Cerebellar cortex (tissue), 1 donor: ENCODE measurements at regions not wholly inside any gene's neighbourhood (a gene's known extent, or its start where the extent isn't known, plus 50 kb on each side); places are given as distances from the start of the nearest gene placed in this dataset.

ENCODE experiments used
- DNase-seq: peaks from one replicate; pipeline ENCODE4 v3.0.0-alpha.2; 2015; ENCODE audit warnings: low spot score

DNA sequence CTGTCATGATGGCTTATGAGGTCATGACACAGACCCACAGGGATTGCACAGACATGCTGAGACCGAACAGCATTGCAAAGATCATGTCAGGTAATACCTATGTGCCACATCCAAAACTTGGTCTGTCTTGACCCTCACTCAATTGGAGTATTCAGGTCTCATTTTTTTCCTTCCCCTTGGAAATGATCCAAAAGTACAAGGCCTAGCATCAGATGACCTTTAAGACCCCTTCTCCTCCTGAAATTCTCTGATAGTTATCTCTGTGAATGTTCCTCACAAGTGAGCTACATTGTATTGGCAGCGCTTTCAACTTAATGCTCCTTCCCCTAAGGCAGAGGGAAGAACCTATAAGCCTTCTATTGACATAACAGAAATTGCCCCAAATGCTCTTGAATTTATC, 507.4 kb upstream of the JARID2 start:
- DNase-seq: no peak

DNA sequence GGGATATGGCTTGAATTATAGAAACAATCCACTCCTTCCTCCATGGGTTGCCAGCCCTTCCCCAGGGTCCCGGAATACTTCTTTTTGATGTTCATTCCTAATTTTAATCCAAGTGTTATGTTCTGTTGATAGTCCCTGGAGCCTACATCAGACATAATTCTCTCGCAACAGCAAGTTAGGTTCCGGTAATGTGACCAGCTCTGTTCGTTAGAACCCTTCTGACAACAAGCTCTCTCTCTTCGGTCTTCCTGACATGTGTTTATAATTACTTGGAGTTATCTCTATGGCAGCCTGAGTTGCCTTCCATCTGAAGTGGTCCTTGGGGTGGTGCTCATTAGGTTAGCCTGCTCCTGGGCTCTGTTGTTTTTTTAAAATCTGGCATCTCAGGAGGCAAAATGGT, 506.9 kb upstream of the JARID2 start:
- no peak for DNase-seq

DNA sequence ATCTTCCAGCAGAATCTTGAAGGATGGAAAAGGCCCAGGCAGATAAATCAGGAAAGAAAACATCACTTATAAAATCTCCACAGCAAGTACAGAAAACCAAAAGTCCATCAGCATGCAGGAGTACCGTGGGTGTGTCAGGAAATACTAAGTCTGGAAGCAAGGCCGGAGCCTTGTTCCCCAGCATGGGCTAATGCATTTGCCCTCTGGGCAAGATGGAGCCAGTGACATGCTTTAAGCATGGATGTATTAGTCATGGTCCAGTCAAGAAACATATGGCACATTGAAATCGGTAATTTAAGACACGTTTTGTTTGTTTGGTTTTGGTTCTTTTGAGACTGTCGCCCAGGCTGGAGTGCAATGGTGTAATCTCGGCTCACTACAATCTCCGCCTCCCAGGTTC, 506.0 kb upstream of the JARID2 start:
- DNase-seq: no peak

DNA sequence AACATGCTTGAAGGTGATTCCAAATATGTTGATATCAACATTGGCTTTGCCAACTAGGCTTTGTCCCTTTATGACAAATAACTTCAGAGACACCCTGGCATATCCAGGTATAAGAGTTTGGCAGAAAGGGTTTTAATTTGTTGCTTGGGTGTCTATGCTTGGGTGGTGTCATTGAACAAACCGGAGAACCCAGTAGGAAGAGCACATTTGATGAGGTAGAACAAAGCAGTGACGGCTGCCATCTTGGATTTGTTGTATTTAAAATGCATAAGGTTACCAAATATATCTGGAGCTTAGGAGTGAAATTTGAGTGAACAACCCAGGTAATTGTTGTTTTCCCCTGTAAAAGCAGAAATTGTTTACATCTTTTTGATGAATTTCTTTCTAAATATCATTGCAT, 503.7 kb upstream of the JARID2 start:
- no peak for DNase-seq

DNA sequence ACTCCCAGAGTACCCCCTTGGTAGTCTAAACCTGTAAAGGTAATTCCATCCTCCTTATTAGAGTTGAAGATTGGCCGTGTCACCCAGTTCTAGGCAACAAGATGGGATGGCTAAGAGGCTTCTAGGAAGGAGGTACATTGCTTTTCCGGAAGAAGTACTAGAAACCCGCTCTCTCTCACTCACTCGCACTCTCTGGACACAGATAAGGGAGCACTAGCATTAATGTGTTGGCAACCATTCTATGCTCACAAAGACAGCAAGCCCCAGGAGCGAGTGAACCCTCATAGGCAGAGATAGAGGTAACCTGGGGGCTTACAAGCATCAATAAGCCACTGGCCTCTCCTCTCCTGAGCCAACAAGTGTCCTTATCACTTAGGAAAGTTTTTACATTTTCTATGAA, 503.2 kb upstream of the JARID2 start:
- no peak for DNase-seq

DNA sequence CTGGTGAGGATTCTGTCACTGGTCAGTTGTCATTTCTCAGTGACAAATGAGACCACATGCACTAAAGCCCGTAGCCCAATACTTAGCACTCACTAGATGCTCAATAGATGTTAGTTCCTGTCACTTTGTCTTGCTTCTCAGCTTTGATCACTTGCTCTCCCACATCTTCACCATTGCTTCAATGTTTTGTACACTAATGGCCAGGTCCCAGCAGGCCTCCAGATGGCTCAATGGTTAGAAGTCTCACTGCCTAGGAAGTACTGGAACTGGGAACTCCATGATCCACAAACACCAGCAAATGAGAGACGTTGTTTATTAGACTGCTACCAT, 502.8 kb upstream of the JARID2 start:
- no peak for DNase-seq

DNA sequence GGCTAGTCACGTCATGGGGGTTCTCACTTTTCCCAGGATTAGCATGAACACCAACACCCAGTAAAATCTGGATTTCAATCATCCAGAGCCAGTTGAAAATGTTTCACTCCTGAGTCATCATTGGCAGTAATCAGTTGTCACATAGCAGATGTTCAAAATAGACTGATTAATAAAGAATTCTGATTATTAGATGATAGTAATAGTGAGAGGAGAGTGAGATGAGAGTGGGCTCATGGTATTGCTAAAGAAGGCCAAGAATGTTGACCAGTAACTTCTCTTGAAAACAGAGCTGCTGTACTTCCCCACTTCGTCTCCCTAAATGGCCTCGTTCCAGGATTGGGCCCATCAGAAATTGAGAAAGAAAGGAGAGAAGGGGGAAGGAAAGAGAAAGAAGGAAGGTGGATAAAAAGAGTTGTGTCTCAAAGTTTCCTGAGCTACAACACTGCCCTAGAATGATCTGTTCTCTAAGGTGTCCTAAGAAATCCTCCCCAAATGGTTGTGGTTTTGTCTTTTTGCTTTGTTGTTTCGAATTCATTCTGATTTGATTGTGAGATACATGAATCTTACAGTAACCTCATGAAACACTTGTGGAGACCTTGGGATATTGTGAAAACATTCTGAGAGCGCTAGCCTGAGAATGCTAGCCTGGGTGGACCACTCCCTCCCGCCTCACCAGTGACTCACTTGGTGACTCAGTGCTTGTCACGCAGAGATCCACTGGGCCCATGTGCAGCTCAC, 502.2 kb upstream of the JARID2 start:
- DNase-seq: no peak

DNA sequence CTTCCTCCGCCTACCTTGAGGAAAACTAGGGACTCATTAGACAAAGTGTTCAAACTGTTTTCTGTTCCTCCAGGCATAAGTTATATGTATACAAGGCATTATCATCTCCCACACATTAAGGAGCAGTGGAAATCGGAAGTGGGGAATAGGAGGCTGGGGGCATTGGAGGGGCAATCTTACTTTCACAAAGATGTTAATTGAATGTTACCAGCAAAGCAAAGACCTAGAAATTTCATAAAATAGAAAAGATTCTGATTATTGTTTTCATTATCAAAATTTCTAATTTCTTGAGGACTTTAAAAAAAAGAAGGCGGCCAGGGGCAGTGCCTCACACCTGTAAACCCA, 501.7 kb upstream of the JARID2 start:
- no peak for DNase-seq

DNA sequence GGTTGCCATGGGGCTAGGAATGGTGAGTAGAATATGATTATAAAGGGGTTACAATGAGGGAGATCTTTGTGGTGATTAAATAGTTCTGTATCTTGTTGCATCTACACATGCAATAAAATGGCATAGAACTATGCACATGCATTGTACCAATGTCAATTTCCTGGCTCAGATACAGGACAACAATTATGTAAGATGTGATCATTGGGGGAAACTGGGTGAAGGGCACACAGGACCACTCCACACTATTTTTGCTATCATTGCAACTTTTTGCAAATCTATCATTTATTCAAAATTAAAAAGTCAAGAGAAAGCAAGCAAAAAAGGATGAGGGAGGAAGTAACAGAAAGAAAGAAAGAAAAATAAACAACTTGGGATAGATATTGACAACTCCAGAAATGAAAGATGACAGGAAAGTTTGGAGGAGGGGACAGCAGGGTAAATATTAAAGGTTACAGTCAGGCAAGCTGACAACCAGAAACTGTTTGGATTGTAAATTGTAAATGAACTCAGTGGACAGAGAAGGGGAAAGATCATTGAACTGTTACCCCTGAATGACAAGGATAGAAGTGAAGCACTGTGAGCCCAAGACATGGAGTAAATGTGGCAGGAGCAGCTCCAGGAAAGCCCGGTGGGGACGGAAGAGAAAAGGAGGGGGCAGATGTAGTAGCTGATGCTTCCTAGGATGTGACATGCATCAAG, 499.6 kb upstream of the JARID2 start:
- no peak for DNase-seq

DNA sequence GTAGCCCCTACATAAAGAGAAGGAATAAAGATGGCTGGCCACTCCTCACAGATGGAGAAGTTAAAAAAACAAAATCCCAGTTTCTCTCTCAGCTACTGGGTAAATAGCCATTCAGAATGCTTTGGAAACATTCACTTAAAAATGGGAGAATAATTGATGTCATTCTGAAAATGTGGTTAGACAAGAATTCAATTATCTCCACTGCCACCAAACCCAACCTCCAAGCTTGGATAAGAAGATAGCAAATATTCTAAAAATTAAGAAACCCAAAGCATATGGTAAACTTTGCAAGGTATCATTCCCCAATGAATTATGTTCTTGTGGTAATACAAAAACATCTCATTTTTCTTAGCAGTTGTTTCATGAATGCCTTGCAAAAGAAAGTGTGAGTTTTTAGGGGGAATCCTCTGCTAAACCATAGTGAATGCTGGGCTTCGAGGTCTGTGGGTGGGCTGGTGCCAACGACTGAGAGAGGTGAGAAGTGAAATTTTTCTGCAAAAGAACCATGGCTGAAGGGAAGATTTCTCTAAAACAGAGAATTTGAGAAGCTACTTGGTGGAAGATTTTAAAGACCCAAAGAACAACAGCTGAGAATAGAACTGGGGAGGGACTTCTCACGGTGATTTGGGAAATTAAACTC, 497.9 kb upstream of the JARID2 start:
- no peak for DNase-seq

DNA sequence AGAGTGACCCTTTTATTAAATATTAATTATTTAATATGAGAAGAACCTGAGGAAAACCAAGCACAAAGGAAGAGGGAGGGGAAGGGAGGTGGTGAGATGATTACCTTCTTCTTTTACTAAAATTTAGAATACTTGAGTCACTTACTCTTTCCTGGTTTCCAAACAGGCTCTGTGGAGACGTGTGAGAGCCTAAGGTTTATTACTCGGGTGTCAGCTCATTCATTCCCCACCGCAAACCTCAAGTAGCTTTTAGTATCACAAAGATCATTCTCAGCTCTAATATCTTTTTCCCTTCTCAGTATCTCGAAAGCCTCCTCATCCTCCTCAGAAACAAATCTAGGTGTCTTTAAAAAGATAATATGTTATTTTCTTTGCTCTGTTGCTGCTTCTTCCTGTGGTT, 497.2 kb upstream of the JARID2 start:
- DNase-seq: no peak

DNA sequence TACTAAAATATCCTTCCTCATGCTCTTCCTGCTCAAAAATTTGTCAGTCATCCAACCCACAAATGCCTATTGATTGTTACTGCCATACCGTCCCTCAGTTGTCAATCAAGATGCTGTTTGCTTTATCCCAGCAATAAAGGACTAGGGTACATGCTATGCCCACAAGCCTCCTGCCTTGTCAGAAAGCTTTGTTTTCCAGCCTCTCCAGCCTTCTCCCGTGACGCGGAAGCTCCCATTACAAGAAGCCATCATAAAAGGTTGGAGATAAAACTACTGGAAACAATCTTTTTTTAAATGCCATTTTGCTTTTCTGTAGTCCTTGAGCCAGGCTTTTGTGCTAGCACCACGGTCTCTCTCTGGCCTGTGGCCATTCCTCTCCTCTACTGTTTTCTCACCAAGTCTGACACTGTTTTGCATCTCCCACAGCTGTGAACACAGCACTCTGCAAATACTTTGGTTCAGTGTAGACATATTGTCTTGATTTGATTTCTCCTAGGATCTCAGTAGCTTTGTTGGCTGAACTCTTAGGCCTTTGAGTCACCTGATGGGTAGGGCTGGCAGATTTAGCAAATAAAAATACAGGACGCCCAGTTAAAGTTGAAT, 495.7 kb upstream of the JARID2 start:
- no peak for DNase-seq

DNA sequence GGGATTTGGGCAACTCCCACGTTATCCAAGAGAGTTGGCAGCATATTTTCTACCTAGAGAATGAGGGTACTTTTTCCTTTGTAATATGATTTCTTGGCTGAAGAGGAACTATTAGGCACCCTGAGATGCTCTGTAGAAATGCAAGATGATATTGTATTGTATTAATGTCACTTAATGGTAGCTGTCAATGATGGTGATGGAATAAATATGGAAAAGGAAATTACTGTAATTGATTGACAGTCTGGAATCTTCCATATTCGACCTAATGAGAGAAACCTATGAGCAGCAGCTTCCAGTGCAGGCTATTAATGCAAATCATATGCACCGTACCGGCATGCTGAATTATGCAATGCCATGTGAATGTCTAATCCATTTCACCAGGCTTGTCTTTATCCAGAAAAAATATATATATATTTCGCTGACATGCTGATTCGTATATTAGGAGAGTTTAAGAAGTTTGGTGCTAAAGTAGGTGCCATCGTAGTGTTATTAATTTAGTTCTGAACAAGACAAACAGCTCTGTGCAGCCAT, 494.2 kb upstream of the JARID2 start:
- DNase-seq: no peak

DNA sequence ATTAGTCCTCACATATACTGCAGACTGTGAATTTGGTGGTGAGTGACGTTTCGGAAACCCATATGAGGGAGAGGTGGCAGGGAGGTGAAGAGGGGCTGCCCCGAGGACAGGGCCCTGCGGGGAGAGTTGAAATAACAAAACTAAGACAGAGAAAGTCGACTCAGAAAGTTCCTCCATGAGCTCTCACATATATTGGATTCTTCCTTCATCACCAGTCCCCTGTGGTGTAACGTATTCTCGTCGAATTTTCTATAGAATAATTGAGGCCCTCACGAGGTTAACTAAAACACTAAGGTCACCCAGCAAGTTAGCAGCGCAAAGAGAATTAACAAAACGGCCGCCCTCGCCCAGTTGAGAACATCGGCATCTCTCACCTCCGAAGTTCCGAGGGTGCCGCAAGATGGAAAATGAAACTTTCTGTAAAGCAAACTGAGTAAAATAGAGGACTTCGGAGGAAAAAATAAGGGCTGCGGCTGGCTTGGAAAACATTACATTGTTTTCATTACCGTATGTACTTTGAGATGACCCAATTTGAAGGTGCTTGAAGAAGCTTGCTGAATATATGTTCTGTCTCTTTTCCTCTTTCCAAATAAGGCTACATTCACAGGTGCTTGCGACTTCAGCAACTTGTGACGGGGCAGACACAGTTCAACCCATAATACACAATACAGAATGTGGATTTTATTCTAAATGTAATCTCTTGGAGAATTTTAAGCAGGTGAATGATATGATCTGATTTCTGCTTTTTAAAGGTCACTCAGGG, 490.9 kb upstream of the JARID2 start:
- no peak for DNase-seq

DNA sequence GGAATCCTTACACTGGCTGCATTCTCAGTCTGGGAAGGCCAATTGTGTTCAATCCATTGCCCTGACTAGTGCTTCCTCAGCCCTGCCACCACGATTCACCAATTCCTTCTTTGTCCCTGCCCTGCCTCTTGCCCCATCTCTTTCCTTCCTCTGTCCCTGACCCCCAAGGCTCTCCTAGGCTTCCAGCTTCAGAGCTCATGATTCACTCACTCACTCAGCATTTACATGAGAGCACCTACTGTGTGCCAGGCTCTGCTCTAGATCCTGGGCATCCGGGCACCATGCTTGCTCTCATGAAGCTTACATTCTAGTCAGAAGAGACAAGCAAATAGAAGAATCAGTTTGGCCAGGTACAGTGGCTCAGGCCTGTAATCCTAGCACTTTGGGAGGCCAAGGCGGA, 489.5 kb upstream of the JARID2 start:
- no peak for DNase-seq

DNA sequence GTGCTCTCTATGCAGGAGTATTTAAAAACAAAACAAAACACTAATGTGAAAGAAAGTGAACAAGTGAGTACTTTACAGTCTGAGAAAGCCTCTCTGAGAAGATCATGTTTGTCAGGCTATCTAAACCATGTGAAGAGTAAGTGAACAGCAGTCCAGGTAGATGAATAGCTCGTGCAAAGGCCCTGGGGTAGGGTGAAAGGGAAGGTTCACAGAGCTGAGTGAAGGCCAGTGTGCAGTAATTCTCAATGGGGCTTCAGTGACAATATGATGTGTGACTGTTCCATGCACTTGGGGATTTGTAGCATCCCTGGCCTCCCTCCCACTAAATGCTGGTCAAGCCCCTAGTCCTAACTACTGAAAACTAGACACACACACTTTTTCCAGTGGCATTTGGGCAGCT, 488.9 kb upstream of the JARID2 start:
- no peak for DNase-seq

DNA sequence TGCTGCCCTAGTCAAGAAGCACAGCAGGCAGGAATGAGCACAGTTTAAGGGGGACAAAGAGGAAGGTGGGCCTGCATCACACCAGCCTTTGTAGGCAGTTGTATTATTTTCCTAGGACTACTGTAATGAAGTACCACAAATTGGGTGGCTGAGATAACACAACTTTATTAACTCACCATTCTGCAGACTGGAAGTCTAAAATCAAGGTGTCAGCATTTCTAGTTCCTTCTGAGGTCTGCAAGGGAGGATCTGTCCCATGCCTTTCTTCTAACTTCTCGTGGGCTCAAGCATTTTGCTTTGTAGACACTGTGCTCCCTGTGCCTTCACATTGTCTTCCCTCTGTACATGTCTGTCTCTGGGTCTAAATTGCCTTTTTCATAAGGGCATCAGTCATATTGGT, 488.5 kb upstream of the JARID2 start:
- no peak for DNase-seq

DNA sequence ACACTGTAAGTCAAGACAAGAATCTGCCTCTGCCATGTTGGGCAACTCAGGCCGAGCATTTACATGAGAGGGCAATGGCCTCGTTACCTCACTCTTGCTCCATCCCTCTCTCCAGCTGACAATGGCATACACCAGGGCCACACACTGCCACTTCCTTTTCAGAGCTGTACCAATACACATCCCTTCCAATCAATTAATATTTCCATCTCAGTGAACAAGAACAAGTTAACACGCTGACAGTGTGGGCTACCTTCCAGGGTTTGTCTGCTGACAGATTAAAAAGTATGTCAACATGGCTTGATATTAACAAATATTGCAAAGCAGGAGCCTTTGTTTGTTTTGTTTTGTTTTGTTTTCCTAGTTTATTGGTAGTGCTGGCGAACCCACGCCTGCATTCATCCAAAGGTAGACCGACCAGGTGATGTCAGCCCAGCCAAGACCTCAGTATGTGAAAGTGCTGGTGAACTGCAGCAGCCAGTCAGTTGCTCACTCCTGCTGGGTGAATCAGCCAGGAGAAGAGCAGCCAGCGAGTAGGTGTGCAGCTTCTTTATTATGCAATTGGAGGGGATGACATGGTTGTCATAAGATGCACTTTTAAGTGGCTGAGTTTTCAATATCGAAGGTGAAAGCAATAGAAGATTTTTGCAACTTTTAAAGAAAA, 487.3 kb upstream of the JARID2 start:
- peak; percentile 54 for DNase-seq

DNA sequence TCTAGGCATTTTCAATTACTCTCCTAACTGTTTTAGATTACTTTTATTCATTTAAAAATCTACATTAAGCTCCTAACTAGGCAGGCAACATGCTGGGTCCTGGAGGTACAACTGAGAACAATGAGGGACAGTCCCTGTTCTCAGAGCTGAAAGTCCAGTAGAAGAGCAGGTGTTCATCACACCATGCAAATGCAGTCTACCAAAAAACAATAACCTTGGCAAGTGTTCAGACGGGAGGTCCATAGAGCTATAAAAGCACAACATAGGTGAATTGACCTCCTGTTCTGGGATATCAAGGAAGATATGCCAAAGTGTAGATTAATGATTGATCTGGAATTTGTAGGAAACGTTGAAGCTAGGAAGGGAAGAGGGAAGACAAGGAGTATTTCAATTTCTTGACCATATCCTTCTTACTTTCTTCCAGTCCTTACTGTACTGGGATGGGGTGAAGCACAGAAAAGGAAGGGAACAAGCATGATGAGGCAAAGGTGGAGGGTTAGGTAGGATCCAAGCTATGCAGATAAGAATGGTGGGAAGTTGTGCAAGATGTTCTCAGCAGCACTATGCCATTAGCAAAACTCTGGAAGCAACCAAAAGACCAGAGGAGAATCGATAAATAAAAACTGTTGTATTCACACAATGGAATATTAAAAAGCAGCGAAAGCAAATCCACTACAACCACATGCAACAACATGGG, 485.7 kb upstream of the JARID2 start:
- DNase-seq: peak; percentile 5

DNA sequence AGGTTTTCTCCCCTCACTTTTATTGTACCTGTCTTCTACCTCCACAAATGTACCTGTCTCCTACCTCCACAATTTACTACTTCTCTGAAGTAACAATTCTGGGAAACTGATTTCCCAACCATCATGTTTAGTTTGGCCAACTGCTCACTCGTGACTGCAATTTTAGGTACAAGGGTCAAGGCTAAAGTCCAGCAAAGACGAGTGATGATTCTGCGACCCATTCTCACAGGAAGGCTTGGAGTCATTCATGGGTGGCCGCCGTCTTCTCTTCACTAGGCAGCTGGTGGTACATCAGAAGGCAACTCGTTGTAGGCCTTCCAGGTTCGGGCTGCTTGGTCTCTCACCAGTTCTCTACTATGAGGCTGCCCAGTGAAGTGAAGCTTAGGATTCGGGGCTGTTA, 483.8 kb upstream of the JARID2 start:
- DNase-seq: no peak

DNA sequence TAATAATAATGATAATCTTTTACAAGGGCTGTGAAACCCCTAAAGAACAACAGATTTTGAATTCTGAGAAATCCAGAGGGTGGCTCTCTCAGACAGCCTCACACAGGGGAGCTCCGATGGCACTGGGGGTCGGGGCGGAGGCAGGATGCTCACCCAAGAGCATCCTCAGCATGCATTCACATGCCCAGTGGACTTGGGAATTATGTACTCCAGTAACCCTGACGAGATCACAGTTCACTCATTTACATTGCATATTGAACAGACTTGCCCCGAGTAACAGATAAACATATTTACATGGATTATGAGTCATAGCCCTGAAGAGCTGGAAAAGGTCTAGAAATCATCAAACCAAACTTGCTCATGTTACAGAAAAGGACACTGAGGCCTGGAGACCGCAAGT, 482.7 kb upstream of the JARID2 start:
- DNase-seq: no peak
